ENCODE measurements at regions not wholly inside any gene's neighbourhood (a gene's known extent, or its start where the extent isn't known, plus 50 kb on each side); places are given as distances from the start of the nearest gene placed in this dataset.
"Not testable (repeated sequence)": the region's sequence is repeated elsewhere in the genome, so short reads cannot be mapped to it uniquely, and the experiment has no call there.

DNA sequence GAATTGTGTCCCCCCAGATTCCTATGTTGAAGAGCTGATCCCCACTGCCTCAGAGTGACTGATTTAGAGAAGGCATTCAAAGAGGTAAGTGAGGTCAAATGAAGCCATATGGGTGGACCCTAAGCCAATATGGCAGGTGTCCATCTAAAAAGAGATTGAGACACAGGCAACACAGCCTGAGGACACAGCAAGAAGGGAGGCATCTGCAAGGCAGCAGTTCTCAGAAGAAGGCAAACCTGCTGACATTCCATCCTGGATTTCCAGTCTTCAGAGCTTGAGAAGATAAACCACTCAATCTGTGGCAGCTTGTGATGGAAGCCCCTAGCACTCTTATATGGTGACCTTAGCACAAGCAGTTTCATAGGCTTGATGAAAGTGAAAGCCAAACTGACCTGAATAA lies 2956.5 kb upstream of the OR11H1 start:
- not testable (repeated sequence) for TF ChIP-seq CTCF (IDR thresholded peaks at IDR 0.05; ENCODE audit: poor library complexity); EZH2 (IDR thresholded peaks at IDR 0.05; ENCODE audit: borderline replicate concordance)
